AG04449 (cell line): ENCODE measurements at regions not wholly inside any gene's neighbourhood (a gene's known extent, or its start where the extent isn't known, plus 50 kb on each side); places are given as distances from the start of the nearest gene placed in this dataset.

ENCODE experiments used
- CTCF ChIA-PET: fragments of 350-600 bp; formaldehyde crosslinking; extraction: SDS; loops from one replicate; lab custom pipeline; 2021; ENCODE audit warnings: antibody characterized with exemption; lab: Yijun Ruan, JAX
- POLR2A ChIA-PET: fragments of 400-600, 350-600 bp; formaldehyde crosslinking; extraction: SDS; loops from one replicate; lab custom pipeline; 2020; ENCODE audit warnings: antibody characterized with exemption, inconsistent platforms; lab: Yijun Ruan, JAX
- DNase-seq: peaks from one replicate; pipeline ENCODE4 v3.0.0-alpha.2; 2010; ENCODE audit warnings: low read depth, low spot score
- H3K4me3 ChIP-seq: 2 replicates; pipeline ENCODE4 v1.5.1; 2011; ENCODE audit warnings: low read depth, mild to moderate bottlenecking, control low read depth, low read length
- CTCF ChIP-seq: IDR thresholded peaks from one replicate; pipeline ENCODE4 v1.5.1; 2011; ENCODE audit warnings: mild to moderate bottlenecking, moderate library complexity, low read length, control low read depth, inconsistent platforms; ENCODE audit not compliant: insufficient read depth; ENCODE audit errors: missing control alignments

DNA sequence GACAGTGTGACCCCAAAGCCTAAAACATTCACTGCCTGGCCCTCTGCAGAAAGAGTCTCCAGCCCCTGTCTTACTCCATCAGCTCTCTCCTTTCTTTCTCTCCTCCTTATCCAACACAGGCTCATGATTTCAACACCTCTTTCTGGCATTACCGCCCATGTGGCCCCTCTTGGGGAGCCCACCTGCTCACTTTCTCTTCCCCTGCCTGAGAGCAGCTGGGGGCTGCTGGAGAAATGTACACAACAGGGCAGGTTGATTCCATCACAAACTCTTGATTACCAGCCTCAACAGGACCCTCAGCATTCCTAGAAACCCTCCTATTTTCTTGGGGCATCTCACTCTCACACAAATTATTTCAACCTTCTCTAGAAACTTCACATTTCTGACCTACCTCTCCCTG is 98.3 kb downstream of the ABHD5 start:
- ChIA-PET CTCF (no interaction called here), POLR2A (no interaction called here)
- TF ChIP-seq CTCF: no peak
- no peak overlapping the region for H3K4me3 ChIP-seq
- no peak for DNase-seq

DNA sequence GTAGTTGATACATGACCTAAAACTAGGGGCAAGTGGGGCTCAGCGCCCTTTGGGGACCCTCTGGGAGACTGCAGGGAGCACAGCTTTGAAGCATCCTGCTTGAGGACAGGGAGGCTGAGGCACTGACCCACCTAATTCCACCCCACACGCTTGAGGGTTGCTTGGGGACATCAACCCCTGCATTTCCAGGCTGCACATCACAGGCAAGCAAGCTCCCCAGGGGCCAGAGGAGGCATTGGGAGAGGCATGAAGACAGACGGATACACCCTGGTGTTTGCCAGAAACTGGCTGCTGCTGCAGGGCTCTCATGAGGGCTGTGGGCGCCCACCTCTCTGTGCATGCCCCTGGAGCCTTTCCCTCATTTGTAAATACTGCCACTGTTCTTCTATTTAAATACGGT is 99.3 kb downstream of the ABHD5 start:
- no peak for TF ChIP-seq CTCF
- no peak for DNase-seq
- ChIA-PET POLR2A (no interaction called here), CTCF (interaction anchor here (1.6 kb wide), 1 partner anchor 21 kb away, joined by 5 read pairs; no protein-coding TSS in a partner anchor)
- H3K4me3 ChIP-seq: no peak overlapping the region

- ChIA-PET POLR2A (no interaction called here), CTCF (interaction anchor here (1.6 kb wide), 1 partner anchor 21 kb away, joined by 5 read pairs; no protein-coding TSS in a partner anchor)
- no peak for TF ChIP-seq CTCF
- no peak overlapping the region for H3K4me3 ChIP-seq
- no peak for DNase-seq
Measured at GRCh38 chr3:43790476-43790875, 99.7 kb downstream of the ABHD5 start.

DNA sequence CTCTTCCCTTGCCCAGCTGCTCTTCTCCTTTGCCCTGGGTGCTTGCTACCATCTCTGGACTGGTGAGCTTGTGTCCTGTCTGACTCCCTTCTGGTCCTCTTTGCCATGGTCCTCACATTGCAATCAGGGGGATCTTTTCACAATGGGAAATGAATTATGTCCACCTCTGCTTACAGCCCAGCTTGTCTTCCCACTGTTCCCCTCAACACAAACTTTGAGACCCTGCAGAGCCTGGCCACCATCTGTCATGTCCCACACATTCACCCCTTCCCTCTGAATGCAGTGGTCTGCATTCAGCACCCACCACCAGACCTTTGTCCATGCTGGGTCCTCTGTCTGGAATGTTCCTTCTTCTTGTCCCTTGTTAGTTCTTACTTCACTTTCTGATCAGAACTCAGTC is 100.5 kb downstream of the ABHD5 start:
- no peak overlapping the region for H3K4me3 ChIP-seq
- TF ChIP-seq CTCF: no peak
- ChIA-PET POLR2A (no interaction called here), CTCF (no interaction called here)
- no peak for DNase-seq

GRCh38 chr3:43792904-43793303 is 102.2 kb downstream of the ABHD5 start:
- TF ChIP-seq CTCF: no peak
- CTCF ChIA-PET: interaction anchor here (2.3 to 3.3 kb wide), 2 partner anchors 24 to 63 kb away, joined by 9 to 18 read pairs; no protein-coding TSS in a partner anchor
- no peak for DNase-seq
- POLR2A ChIA-PET: no interaction called here
- no peak overlapping the region for H3K4me3 ChIP-seq

- no peak overlapping the region for H3K4me3 ChIP-seq
- ChIA-PET CTCF (interaction anchor here (1.0 to 3.3 kb wide), 5 partner anchors 11 to 62 kb away, joined by 3 to 18 read pairs (median 9); no protein-coding TSS in a partner anchor), POLR2A (interaction anchor here (0.9 to 1.7 kb wide), 2 partner anchors 8 to 35 kb away, joined by 4 to 7 read pairs; no protein-coding TSS in a partner anchor)
- DNase-seq: no peak
- no peak for TF ChIP-seq CTCF
Measured at GRCh38 chr3:43793648-43794372, 103.1 kb downstream of the ABHD5 start.
